Small intestine (tissue), 7 donors: ENCODE measurements at regions not wholly inside any gene's neighbourhood (a gene's known extent, or its start where the extent isn't known, plus 50 kb on each side); places are given as distances from the start of the nearest gene placed in this dataset.

ENCODE experiments used
- DNase-seq, 2 donors: peaks; one replicate each; pipeline versions ENCODE4 v3.0.0 to v3.0.0-alpha.2; 2013
- FAIRE-seq: peaks from 2 replicates; lab custom pipeline; 2012; peaks lifted over from hg19 to GRCh38; lab: Jason Lieb, UNC
- H3K27ac ChIP-seq, 3 donors: one replicate each; pipeline ENCODE4 v1.5.1; 2013; ENCODE audit warnings: low read length in 2 of 3, mild to moderate bottlenecking in 2 of 3, control low read depth in 1 of 3, inconsistent platforms in 1 of 3, low read depth in 1 of 3, moderate library complexity in 1 of 3
- H3K27me3 ChIP-seq, 3 donors: one replicate each; pipeline ENCODE4 v1.6.1; 2013; ENCODE audit warnings: low read length in 3 of 3, inconsistent platforms in 1 of 3; ENCODE audit not compliant: control insufficient read depth in 3 of 3, insufficient read depth in 3 of 3
- H3K36me3 ChIP-seq, 3 donors: one replicate each; pipeline ENCODE4 v1.6.1; 2013; ENCODE audit warnings: low read length in 3 of 3, inconsistent platforms in 1 of 3, low read depth in 1 of 3, mild to moderate bottlenecking in 1 of 3, moderate library complexity in 1 of 3; ENCODE audit not compliant: control insufficient read depth in 3 of 3, insufficient read depth in 2 of 3
- H3K4me1 ChIP-seq, 3 donors: one replicate each; pipeline ENCODE4 v1.6.1; 2013; ENCODE audit warnings: low read length in 2 of 3, inconsistent platforms in 1 of 3, low read depth in 1 of 3, mild to moderate bottlenecking in 1 of 3, moderate library complexity in 1 of 3; ENCODE audit not compliant: control insufficient read depth in 3 of 3, insufficient read depth in 2 of 3
- H3K4me3 ChIP-seq, 3 donors: one replicate each; pipeline ENCODE4 v1.5.1; 2013; ENCODE audit warnings: low read length in 3 of 3, control low read depth in 1 of 3, inconsistent platforms in 1 of 3, low read depth in 1 of 3, mild to moderate bottlenecking in 1 of 3, moderate library complexity in 1 of 3
- H3K9me3 ChIP-seq, 2 donors: one replicate each; pipeline ENCODE4 v1.6.1; 2013; ENCODE audit warnings: low read depth in 1 of 2, low read length in 1 of 2; ENCODE audit not compliant: control insufficient read depth in 2 of 2, insufficient read depth in 1 of 2
- WGBS, 3 donors: extraction: QIAGEN DNeasy Blood & Tissue Kit; methylation state at CpG; one replicate each; pipeline ENCODE4 v1.1.7; 2013; 5-methylcytosine and 5-hydroxymethylcytosine counted together
- donor health status: healthy with polysubstance abuse.
- donor health status: control.
- donor health status: control.
- donor health status: Bipolar disorder and iron deficiency.
- donor health status: healthy.

- H3K4me1 ChIP-seq = no peaks in the 10 kb centered on the region
- no peak overlapping the region for H3K4me3 ChIP-seq
- peaks cover 0 to 3% of the 10 kb centered on the region in 2 donors for H3K9me3 ChIP-seq
- WGBS, 3 donors = 59 to 96% (median 93%) methylated on average over 1 of the region's 1 CpG
- FAIRE-seq (no peak), DNase-seq (no peak)
- no peaks in the 10 kb centered on the region for H3K27me3 ChIP-seq
- no peak overlapping the region for H3K27ac ChIP-seq
- H3K36me3 ChIP-seq = no peaks in the 10 kb centered on the region
Observed at GRCh38 chr4:54378461-54378860, 149.4 kb downstream of the PDGFRA start.

GRCh38 chr4:54384152-54384551 is 155.1 kb downstream of the PDGFRA start:
- WGBS, 3 donors = 77 to 82% (median 78%) methylated on average over 5 of the region's 5 CpGs
- H3K4me1 ChIP-seq = no peaks in the 10 kb centered on the region
- H3K9me3 ChIP-seq = no peaks in the 10 kb centered on the region
- FAIRE-seq (no peak), DNase-seq (no peak)
- H3K27me3 ChIP-seq = no peaks in the 10 kb centered on the region
- H3K4me3 ChIP-seq = no peak overlapping the region
- H3K36me3 ChIP-seq = no peaks in the 10 kb centered on the region
- H3K27ac ChIP-seq = peak overlapping the region in 1 of 3 donors; percentile 30

- Histone ChIP-seq H3K4me1 (no peaks in the 10 kb centered on the region), H3K9me3 (no peaks in the 10 kb centered on the region), H3K36me3 (no peaks in the 10 kb centered on the region), H3K27me3 (no peaks in the 10 kb centered on the region), H3K27ac (peak overlapping the region in 1 of 3 donors; percentile 30), H3K4me3 (no peak overlapping the region)
- peak; percentile 25 to 38 for DNase-seq
- WGBS, 3 donors = 17 to 39% (median 22%) methylated on average over 6 of the region's 6 CpGs
- FAIRE-seq = no peak
Observed at GRCh38 chr4:54384563-54384962, 155.5 kb downstream of the PDGFRA start.

- no peak for DNase-seq
- H3K27ac ChIP-seq = no peak overlapping the region
- no peak for FAIRE-seq
- no peaks in the 10 kb centered on the region for H3K36me3 ChIP-seq
- H3K4me3 ChIP-seq = no peak overlapping the region
- 75 to 77% (median 75%) methylated on average over 10 of the region's 10 CpGs for WGBS, 3 donors
- no peaks in the 10 kb centered on the region for H3K9me3 ChIP-seq
- H3K4me1 ChIP-seq = no peaks in the 10 kb centered on the region
- H3K27me3 ChIP-seq = no peaks in the 10 kb centered on the region
Observed at GRCh38 chr4:54386042-54386669, 157.1 kb downstream of the PDGFRA start.

GRCh38 chr4:54386693-54387092 is 157.6 kb downstream of the PDGFRA start:
- no peak for FAIRE-seq
- H3K4me3 ChIP-seq = no peak overlapping the region
- no peaks in the 10 kb centered on the region for H3K36me3 ChIP-seq
- no peaks in the 10 kb centered on the region for H3K9me3 ChIP-seq
- H3K4me1 ChIP-seq = no peaks in the 10 kb centered on the region
- H3K27ac ChIP-seq = no peak overlapping the region
- no peaks in the 10 kb centered on the region for H3K27me3 ChIP-seq
- WGBS, 3 donors = 92 to 96% (median 93%) methylated on average over 1 of the region's 1 CpG
- DNase-seq = no peak

GRCh38 chr4:54390670-54391069 is 161.6 kb downstream of the PDGFRA start:
- WGBS, 3 donors = 43 to 81% (median 67%) methylated on average over 3 of the region's 3 CpGs
- Histone ChIP-seq H3K36me3 (no peaks in the 10 kb centered on the region), H3K27me3 (no peaks in the 10 kb centered on the region), H3K27ac (no peak overlapping the region), H3K4me1 (no peaks in the 10 kb centered on the region), H3K4me3 (no peak overlapping the region), H3K9me3 (no peaks in the 10 kb centered on the region)
- DNase-seq = no peak
- FAIRE-seq = no peak

- Histone ChIP-seq H3K27ac (no peak overlapping the region), H3K36me3 (no peaks in the 10 kb centered on the region), H3K27me3 (no peaks in the 10 kb centered on the region), H3K4me1 (no peaks in the 10 kb centered on the region), H3K4me3 (no peak overlapping the region), H3K9me3 (no peaks in the 10 kb centered on the region)
- DNase-seq (no peak), FAIRE-seq (no peak)
- WGBS, 3 donors = 14 to 16% (median 16%) methylated on average over 3 of the region's 3 CpGs
Observed at GRCh38 chr4:54391104-54391503, 162.0 kb downstream of the PDGFRA start.

- no peak overlapping the region for H3K27ac ChIP-seq
- H3K4me1 ChIP-seq = no peaks in the 10 kb centered on the region
- FAIRE-seq (no peak), DNase-seq (no peak)
- H3K9me3 ChIP-seq = no peaks in the 10 kb centered on the region
- 35 to 59% (median 58%) methylated on average over 1 of the region's 1 CpG for WGBS, 3 donors
- no peaks in the 10 kb centered on the region for H3K27me3 ChIP-seq
- no peaks in the 10 kb centered on the region for H3K36me3 ChIP-seq
- no peak overlapping the region for H3K4me3 ChIP-seq
Observed at GRCh38 chr4:54392479-54392878, 163.4 kb downstream of the PDGFRA start.

GRCh38 chr4:54393243-54393642 is 164.2 kb downstream of the PDGFRA start:
- DNase-seq (no peak), FAIRE-seq (no peak)
- Histone ChIP-seq H3K4me3 (no peak overlapping the region), H3K4me1 (no peaks in the 10 kb centered on the region), H3K9me3 (no peaks in the 10 kb centered on the region), H3K36me3 (no peaks in the 10 kb centered on the region), H3K27ac (no peak overlapping the region), H3K27me3 (no peaks in the 10 kb centered on the region)
- WGBS, 3 donors = 77 to 84% (median 81%) methylated on average over 4 of the region's 4 CpGs
